CD4-positive, alpha-beta T cell (primary cell): ENCODE measurements at regions not wholly inside any gene's neighbourhood (a gene's known extent, or its start where the extent isn't known, plus 50 kb on each side); places are given as distances from the start of the nearest gene placed in this dataset.

Experiments
- ATAC-seq: fragments of 200-7000 bp; cut with Tn5 transposase; one replicate; pipeline ENCODE4 v1.10.0; 2022; ENCODE audit warnings: mild to moderate bottlenecking; ENCODE audit not compliant: poor library complexity
- CTCF ChIA-PET: fragments of 350-600 bp; sonication (Branson Sonifier 250); formaldehyde crosslinking; loops from one replicate; lab custom pipeline; 2021; ENCODE audit warnings: antibody characterized with exemption, inconsistent platforms; lab: Charles Lee
- POLR2A ChIA-PET: fragments of 350-600 bp; sonication (Branson Sonifier 250); formaldehyde crosslinking; loops from one replicate; lab custom pipeline; 2021; ENCODE audit warnings: antibody characterized with exemption, inconsistent platforms; lab: Charles Lee
- DNase-seq, 14 experiments: peaks; one replicate each; pipeline ENCODE4 v3.0.0-alpha.2; 2013 to 2020; ENCODE audit warnings: mixed read lengths in 2 of 14
- H3K27ac ChIP-seq, 2 donors: one replicate each; pipeline versions ENCODE4 v1.5.1 to v1.7.0; 2013; ENCODE audit warnings: low read length in 2 of 2, low read depth in 1 of 2, mild to moderate bottlenecking in 1 of 2
- H3K27me3 ChIP-seq, 2 experiments: 1 replicate in 1 of 2; 2 replicates in 1 of 2; pipeline versions ENCODE4 v1.6.1 to v1.7.0; 2013; ENCODE audit warnings: low read length in 2 of 2, control low read depth in 1 of 2, mild to moderate bottlenecking in 1 of 2, moderate library complexity in 1 of 2; ENCODE audit not compliant: insufficient read depth in 2 of 2, control insufficient read depth in 1 of 2
- H3K36me3 ChIP-seq: one replicate; pipeline ENCODE4 v1.6.1; 2013; ENCODE audit warnings: low read length, control low read depth; ENCODE audit not compliant: insufficient read depth
- H3K4me1 ChIP-seq: one replicate; pipeline ENCODE4 v1.6.1; 2013; ENCODE audit warnings: low read length, control low read depth; ENCODE audit not compliant: insufficient read depth
- H3K4me3 ChIP-seq: one replicate; pipeline ENCODE4 v1.5.1; 2013; ENCODE audit warnings: mild to moderate bottlenecking, low read length, moderate library complexity
- H3K9me3 ChIP-seq, 2 experiments: 1 replicate in 1 of 2; 2 replicates in 1 of 2; pipeline versions ENCODE4 v1.6.1 to v1.7.0; 2013; ENCODE audit warnings: low read length in 2 of 2, mild to moderate bottlenecking in 2 of 2, control low read depth in 1 of 2, moderate library complexity in 1 of 2; ENCODE audit not compliant: control insufficient read depth in 1 of 2, insufficient read depth in 1 of 2
- H3K27ac Mint-ChIP-seq: one replicate; pipeline ENCODE4 v1.8.0; 2020; ENCODE audit warnings: mixed read lengths
- H3K27me3 Mint-ChIP-seq: one replicate; pipeline ENCODE4 v1.8.0; 2021; ENCODE audit warnings: mixed read lengths
- H3K36me3 Mint-ChIP-seq: one replicate; pipeline ENCODE4 v1.8.0; 2021; ENCODE audit warnings: low read depth, mixed read lengths
- H3K4me1 Mint-ChIP-seq: one replicate; pipeline ENCODE4 v1.8.0; 2021; ENCODE audit warnings: low read depth, mixed read lengths
- H3K4me3 Mint-ChIP-seq: one replicate; pipeline ENCODE4 v1.8.0; 2020; ENCODE audit warnings: mild to moderate bottlenecking, mixed read lengths
- H3K9me3 Mint-ChIP-seq: one replicate; pipeline ENCODE4 v1.8.0; 2020; ENCODE audit warnings: mixed read lengths
- CTCF ChIP-seq: fragments of 200-600 bp; IDR thresholded peaks from one replicate; pipeline ENCODE4 v1.8.0; 2022; ENCODE audit warnings: antibody characterized with exemption, mild to moderate bottlenecking
- intact Hi-C, 2 experiments: fragments of 100-400 bp; cut with DNase I in 1 of 2; cut with micrococcal nuclease in 1 of 2; formaldehyde crosslinking; loops; one replicate each; pipeline versions ENCODE4 v1.15.1 to v1.9.0; 2023 to 2025; cut with DNase I, micrococcal nuclease

GRCh38 chr11:91857179-91857578, 367.4 kb upstream of the FAT3 start:
- H3K36me3 ChIP-seq: no peaks in the 10 kb centered on the region
- Mint-ChIP-seq H3K4me3 (no peak overlapping the region), H3K27me3 (no peaks in the 10 kb centered on the region), H3K4me1 (no peaks in the 10 kb centered on the region), H3K27ac (no peak overlapping the region), H3K9me3 (peaks cover 9% of the 10 kb centered on the region), H3K36me3 (no peaks in the 10 kb centered on the region)
- ChIA-PET POLR2A (no interaction called here), CTCF (no interaction called here)
- H3K4me3 ChIP-seq: no peak overlapping the region
- no peaks in the 10 kb centered on the region for H3K9me3 ChIP-seq
- no peaks in the 10 kb centered on the region for H3K27me3 ChIP-seq
- intact Hi-C loops: no loop called here
- no peak overlapping the region for H3K27ac ChIP-seq
- no peaks in the 10 kb centered on the region for H3K4me1 ChIP-seq
- TF ChIP-seq CTCF: no peak
- ATAC-seq: no peak
- no peak for DNase-seq

- DNase-seq: no peak
- no peak overlapping the region for H3K4me3 ChIP-seq
- ChIA-PET CTCF (no interaction called here), POLR2A (no interaction called here)
- Mint-ChIP-seq H3K4me1 (no peaks in the 10 kb centered on the region), H3K9me3 (peaks cover 6% of the 10 kb centered on the region), H3K27ac (no peak overlapping the region), H3K4me3 (no peak overlapping the region), H3K27me3 (no peaks in the 10 kb centered on the region), H3K36me3 (no peaks in the 10 kb centered on the region)
- no peaks in the 10 kb centered on the region for H3K9me3 ChIP-seq
- intact Hi-C loops: no loop called here
- TF ChIP-seq CTCF: no peak
- no peaks in the 10 kb centered on the region for H3K36me3 ChIP-seq
- H3K27me3 ChIP-seq: no peaks in the 10 kb centered on the region
- H3K27ac ChIP-seq: no peak overlapping the region
- H3K4me1 ChIP-seq: no peaks in the 10 kb centered on the region
- no peak for ATAC-seq
Observed at GRCh38 chr11:91854780-91855179, 369.8 kb upstream of the FAT3 start.

- Mint-ChIP-seq H3K27me3 (no peaks in the 10 kb centered on the region), H3K36me3 (no peaks in the 10 kb centered on the region), H3K4me1 (no peaks in the 10 kb centered on the region), H3K27ac (no peak overlapping the region), H3K4me3 (no peak overlapping the region), H3K9me3 (peaks cover 6% of the 10 kb centered on the region)
- no peak for DNase-seq
- no peaks in the 10 kb centered on the region for H3K4me1 ChIP-seq
- no peaks in the 10 kb centered on the region for H3K27me3 ChIP-seq
- ChIA-PET CTCF (no interaction called here), POLR2A (no interaction called here)
- peaks cover 0 to 5% of the 10 kb centered on the region in 2 experiments for H3K9me3 ChIP-seq
- H3K4me3 ChIP-seq: no peak overlapping the region
- TF ChIP-seq CTCF: no peak
- no peak overlapping the region for H3K27ac ChIP-seq
- no peak for ATAC-seq
- intact Hi-C loops: no loop called here
- H3K36me3 ChIP-seq: no peaks in the 10 kb centered on the region
Observed at GRCh38 chr11:91854171-91854570, 370.4 kb upstream of the FAT3 start.
